DMS79 (cell line): ENCODE measurements at regions not wholly inside any gene's neighbourhood (a gene's known extent, or its start where the extent isn't known, plus 50 kb on each side); places are given as distances from the start of the nearest gene placed in this dataset.
A peak's percentile ranks its signal among the peaks of the same experiment; 100 is the strongest.
"Not testable (repeated sequence)": the region's sequence is repeated elsewhere in the genome, so short reads cannot be mapped to it uniquely, and the experiment has no call there.

Experiments used
- DNase-seq: peaks from one replicate; lab custom pipeline; 2025; lab: John Stamatoyannopoulos, UW

GRCh38 chr21:31609081-31609480 is 50.4 kb upstream of the SOD1 start:
- no peak for DNase-seq

- no peak for DNase-seq
Measured at GRCh38 chr21:31607791-31608190, 51.7 kb upstream of the SOD1 start.

DNA sequence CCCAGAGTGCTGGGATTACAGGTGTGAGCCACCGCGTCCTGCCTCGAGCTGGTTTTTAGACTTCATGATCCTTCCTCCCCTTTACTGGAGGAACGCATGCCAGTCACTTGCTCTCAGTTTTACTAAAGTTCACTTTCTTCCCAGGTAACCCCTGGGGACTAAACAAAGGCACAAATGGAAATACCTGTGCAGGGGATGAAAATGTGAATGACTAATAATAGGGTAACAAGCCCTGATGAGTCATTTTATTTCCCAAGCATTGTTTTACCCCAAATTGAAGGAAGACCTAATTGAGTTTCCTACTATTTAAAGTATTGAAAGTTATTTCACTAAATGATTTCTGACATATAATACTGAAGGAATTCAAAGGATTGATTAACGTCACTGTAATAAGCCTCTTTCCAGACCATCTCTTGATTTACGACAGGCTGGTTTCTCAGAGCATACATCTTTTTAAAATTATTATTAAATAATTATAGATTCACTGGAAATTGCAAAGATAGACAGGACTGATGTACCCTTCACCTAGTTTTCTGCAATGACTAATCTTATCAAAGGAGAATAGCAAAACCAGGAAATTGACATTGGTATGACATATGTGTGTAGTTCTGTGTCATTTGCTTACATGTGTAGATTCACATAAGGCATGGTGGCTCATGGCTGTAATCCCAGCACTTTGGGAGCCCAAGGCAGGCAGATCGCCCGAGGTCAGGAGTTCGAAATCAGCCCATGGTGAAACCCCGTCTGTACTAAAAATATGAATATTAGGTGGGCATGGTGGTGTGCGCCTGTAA is 53.2 kb upstream of the SOD1 start:
- no peak for DNase-seq

GRCh38 chr21:31604591-31605190 is 54.8 kb upstream of the SOD1 start:
- peak; percentile 23 for DNase-seq

DNA sequence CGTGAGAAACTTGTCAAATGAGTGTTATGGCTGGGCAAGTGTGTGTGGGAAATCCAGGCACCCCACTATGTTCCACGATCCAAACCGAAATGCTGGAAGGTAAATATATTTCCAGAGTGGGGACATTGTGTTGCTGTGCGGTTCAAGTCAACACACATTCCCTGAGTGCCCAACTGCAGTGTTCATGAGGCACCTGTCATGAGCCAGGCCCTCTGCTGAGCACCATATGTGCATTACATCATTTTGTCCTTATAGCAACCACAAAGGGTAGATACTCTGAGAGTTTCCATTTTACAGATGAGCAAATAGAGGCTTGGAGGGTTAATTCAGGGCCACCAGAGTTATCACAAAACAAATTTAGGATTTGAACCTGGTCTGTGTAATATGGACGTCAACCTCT is 59.9 kb upstream of the SOD1 start:
- no peak for DNase-seq

- DNase-seq: no peak
Measured at GRCh38 chr21:31599013-31599412, 60.5 kb upstream of the SOD1 start.

GRCh38 chr21:31597683-31598082 is 61.8 kb upstream of the SOD1 start:
- DNase-seq: no peak

DNA sequence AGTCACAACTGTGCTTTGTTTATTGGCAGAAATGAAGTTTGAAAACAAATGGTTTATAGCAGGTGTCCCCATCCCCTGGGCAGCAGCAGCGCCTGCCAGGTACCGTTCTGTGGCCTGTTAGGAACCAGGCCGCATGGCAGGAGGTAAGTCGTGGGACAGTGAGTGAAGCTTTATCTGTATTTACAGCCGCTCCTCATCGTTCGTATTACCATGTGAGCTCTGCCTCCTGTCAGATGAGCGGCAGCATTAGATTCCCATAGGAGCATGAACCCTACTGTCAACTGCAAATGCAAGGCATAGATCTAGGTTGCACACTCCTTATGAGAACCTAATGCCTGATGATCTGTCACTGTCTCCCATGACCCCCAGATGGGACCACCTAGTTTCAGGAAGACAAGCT is 63.4 kb upstream of the SOD1 start:
- DNase-seq: no peak

GRCh38 chr21:31594726-31595125 is 64.8 kb upstream of the SOD1 start:
- DNase-seq: peak; percentile 12

DNA sequence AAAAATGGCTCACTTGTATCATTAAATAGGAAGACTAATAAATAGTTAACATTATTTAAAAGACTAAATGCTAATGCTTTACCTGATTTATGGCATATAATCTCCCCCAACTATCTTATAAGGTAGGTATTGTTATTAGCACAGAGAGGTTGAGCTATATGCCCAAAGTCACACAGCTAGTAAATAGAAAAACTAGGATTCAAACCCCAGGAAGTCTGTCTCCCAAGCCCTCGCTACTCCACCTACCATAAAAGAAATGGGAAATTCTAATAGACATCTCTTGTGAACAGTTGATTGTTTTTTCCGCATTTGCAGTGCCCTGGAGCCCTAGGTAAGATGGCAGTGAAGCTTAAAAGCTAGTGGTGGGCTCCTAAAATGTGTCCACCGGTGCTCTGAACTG is 65.2 kb upstream of the SOD1 start:
- no peak for DNase-seq

GRCh38 chr21:31592963-31593560 is 66.4 kb upstream of the SOD1 start:
- DNase-seq: peak; percentile 40

GRCh38 chr21:31592516-31592915 is 67.0 kb upstream of the SOD1 start:
- DNase-seq: no peak

- DNase-seq: no peak
Measured at GRCh38 chr21:31589820-31590219, 69.7 kb upstream of the SOD1 start.

DNA sequence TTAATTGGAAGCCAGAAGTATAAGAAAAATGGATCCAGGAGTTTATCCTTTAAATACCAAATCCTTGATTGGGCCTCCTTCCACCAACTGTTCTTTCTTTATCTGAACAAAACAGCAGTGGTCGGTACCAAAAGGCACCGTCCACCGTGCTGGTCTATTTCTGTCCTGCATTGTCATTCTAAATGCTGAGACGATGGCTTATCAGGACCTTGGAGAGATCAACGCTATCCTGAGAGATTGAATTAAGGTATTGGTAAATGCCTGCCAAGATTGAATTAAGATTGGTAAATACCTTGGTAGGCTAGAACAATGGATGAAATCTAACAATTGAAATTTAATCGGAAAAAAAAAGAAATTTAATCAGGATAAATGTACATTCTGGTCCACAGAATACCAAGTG is 73.4 kb upstream of the SOD1 start:
- no peak for DNase-seq

- DNase-seq: not testable (repeated sequence)
Measured at GRCh38 chr21:31583937-31584336, 75.6 kb upstream of the SOD1 start.

GRCh38 chr21:31583498-31583897 is 76.0 kb upstream of the SOD1 start:
- DNase-seq: no peak

- peak; percentile 27 for DNase-seq
Measured at GRCh38 chr21:31580866-31581276, 78.6 kb upstream of the SOD1 start.

- no peak for DNase-seq
Measured at GRCh38 chr21:31577271-31577670, 82.2 kb upstream of the SOD1 start.

- no peak for DNase-seq
Measured at GRCh38 chr21:31576428-31576827, 83.1 kb upstream of the SOD1 start.

DNA sequence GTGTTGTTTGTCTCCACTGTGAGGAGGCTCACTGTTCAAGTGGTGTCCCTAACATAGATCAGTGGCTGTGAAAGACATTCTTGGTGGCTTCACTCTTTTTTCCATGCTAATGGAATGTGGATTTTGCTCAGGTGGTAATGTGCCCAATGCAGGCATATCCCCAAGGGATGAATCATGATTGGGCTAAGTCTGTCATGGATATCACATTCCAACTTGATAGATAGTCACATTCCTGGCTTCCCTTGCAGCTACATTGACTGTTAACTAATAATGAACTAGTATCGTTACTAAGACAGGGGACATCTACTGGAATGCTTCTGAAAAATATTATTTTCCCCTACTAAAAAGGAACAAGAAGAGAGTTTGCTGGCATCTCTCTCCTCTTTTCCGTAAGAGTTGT is 86.3 kb upstream of the SOD1 start:
- no peak for DNase-seq

- no peak for DNase-seq
Measured at GRCh38 chr21:31571879-31572278, 87.6 kb upstream of the SOD1 start.

- no peak for DNase-seq
Measured at GRCh38 chr21:31570824-31571566, 88.5 kb upstream of the SOD1 start.

GRCh38 chr21:31566611-31567010 is 92.9 kb upstream of the SOD1 start:
- DNase-seq: no peak
